Keratinocyte (primary cell): ENCODE measurements at regions not wholly inside any gene's neighbourhood (a gene's known extent, or its start where the extent isn't known, plus 50 kb on each side); places are given as distances from the start of the nearest gene placed in this dataset.
"Not testable (repeated sequence)": the region's sequence is repeated elsewhere in the genome, so short reads cannot be mapped to it uniquely, and the experiment has no call there.

Source experiments
- DNase-seq: peaks from one replicate; pipeline ENCODE4 v3.0.0-alpha.2; 2011; ENCODE audit warnings: low read depth, missing footprints, low spot score
- FAIRE-seq: peaks from 2 replicates; lab custom pipeline; 2011; peaks lifted over from hg19 to GRCh38; lab: Jason Lieb, UNC
- H2AFZ ChIP-seq: 2 replicates; pipeline ENCODE4 v1.6.0; 2012; ENCODE audit warnings: low read length, control low read depth, inconsistent platforms; ENCODE audit not compliant: control insufficient read depth
- H3K27ac ChIP-seq: 2 replicates; pipeline ENCODE4 v1.5.1; 2011; ENCODE audit warnings: low read length; ENCODE audit not compliant: control insufficient read depth, insufficient read depth
- H3K27me3 ChIP-seq: 3 replicates; pipeline ENCODE4 v1.6.0; 2011; ENCODE audit warnings: low read length; ENCODE audit not compliant: control insufficient read depth, insufficient read depth; ENCODE audit errors: extremely low read depth
- H3K36me3 ChIP-seq, 2 experiments: 2 replicates in 1 of 2; 3 replicates in 1 of 2; pipeline ENCODE4 v1.5.1; 2011; ENCODE audit warnings: low read length in 2 of 2, mild to moderate bottlenecking in 1 of 2; ENCODE audit not compliant: control insufficient read depth in 2 of 2, insufficient read depth in 2 of 2; ENCODE audit errors: extremely low read depth in 1 of 2
- H3K4me1 ChIP-seq: 3 replicates; pipeline ENCODE4 v1.5.1; 2011; ENCODE audit warnings: low read length; ENCODE audit not compliant: control insufficient read depth, insufficient read depth; ENCODE audit errors: extremely low read depth
- H3K4me2 ChIP-seq: 3 replicates; pipeline ENCODE4 v1.6.0; 2011; ENCODE audit warnings: low read depth, low read length; ENCODE audit not compliant: control insufficient read depth, insufficient read depth; ENCODE audit errors: extremely low read depth
- H3K4me3 ChIP-seq, 3 experiments: fragments of 200-600 bp in 1 of 3; sonication (generic) in 1 of 3; 2 replicates in 2 of 3; 3 replicates in 1 of 3; pipeline ENCODE4 v1.5.1; 2011 to 2016; ENCODE audit warnings: low read length in 3 of 3, mild to moderate bottlenecking in 3 of 3, control low read depth in 2 of 3, inconsistent platforms in 1 of 3, low read depth in 1 of 3, mixed read lengths in 1 of 3, mixed run types in 1 of 3, moderate library complexity in 1 of 3; ENCODE audit not compliant: control insufficient read depth in 2 of 3, insufficient read depth in 2 of 3; ENCODE audit errors: extremely low read depth in 1 of 3
- H3K79me2 ChIP-seq: 2 replicates; pipeline ENCODE4 v1.6.0; 2012; ENCODE audit warnings: low read length; ENCODE audit not compliant: control insufficient read depth, insufficient read depth
- H3K9ac ChIP-seq: 3 replicates; pipeline ENCODE4 v1.6.0; 2011; ENCODE audit warnings: low read length; ENCODE audit not compliant: control insufficient read depth, insufficient read depth; ENCODE audit errors: extremely low read depth
- H3K9me1 ChIP-seq: 3 replicates; pipeline ENCODE4 v1.6.0; 2011; ENCODE audit warnings: low read length; ENCODE audit not compliant: control insufficient read depth, insufficient read depth; ENCODE audit errors: extremely low read depth
- H3K9me3 ChIP-seq: 2 replicates; pipeline ENCODE4 v1.5.1; 2012; ENCODE audit warnings: low read depth, low read length; ENCODE audit not compliant: control insufficient read depth
- H4K20me1 ChIP-seq: 3 replicates; pipeline ENCODE4 v1.6.0; 2011; ENCODE audit warnings: low read length; ENCODE audit not compliant: control insufficient read depth, insufficient read depth; ENCODE audit errors: extremely low read depth
- dilution Hi-C: fragments of 300-500 bp; cut with MboI; formaldehyde crosslinking; loops from one replicate; pipeline ENCODE4 v1.7.0; 2020; ENCODE audit warnings: low sequenced_read_pairs; ENCODE audit not compliant: extremely low pct_ligation_motif_present

GRCh38 chr10:46840393-46841050, 70.7 kb upstream of the PTPN20 start:
- H3K4me2 ChIP-seq, dilution Hi-C loops, H3K4me1 ChIP-seq, H3K79me2 ChIP-seq, H3K9ac ChIP-seq, H3K9me3 ChIP-seq, H2AFZ ChIP-seq, FAIRE-seq, H3K36me3 ChIP-seq, H3K9me1 ChIP-seq, H3K4me3 ChIP-seq, H4K20me1 ChIP-seq, H3K27ac ChIP-seq, H3K27me3 ChIP-seq, DNase-seq: not testable (repeated sequence)

- dilution Hi-C loops, H3K79me2 ChIP-seq, H3K4me1 ChIP-seq: not testable (repeated sequence)
These were observed 70.1 kb upstream of the PTPN20 start for GRCh38 chr10:46841051-46841593.

DNA sequence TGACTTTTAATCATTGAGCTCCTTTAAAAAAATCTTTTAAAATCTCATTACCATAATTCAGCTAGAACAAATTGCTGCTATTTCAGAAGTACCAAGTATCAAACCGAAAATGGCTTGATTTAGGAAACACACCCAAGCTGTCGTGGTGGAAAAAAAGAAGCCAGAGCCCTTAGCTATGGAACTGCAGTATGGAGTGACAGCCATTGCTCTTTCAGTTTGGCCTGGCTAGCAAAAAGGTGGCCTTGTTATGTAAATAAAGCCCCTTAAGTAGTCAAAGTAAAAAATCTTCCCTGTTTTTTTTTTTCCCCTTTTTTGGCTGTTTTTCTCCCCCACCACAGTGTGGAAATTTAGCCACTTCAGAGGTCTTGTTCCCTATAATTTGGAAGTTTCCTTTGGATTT, 66.0 kb upstream of the PTPN20 start:
- H3K9me3 ChIP-seq, H3K9ac ChIP-seq, H3K4me2 ChIP-seq, dilution Hi-C loops, H3K9me1 ChIP-seq, DNase-seq, H3K4me3 ChIP-seq, H4K20me1 ChIP-seq, H3K79me2 ChIP-seq, H3K36me3 ChIP-seq, FAIRE-seq, H3K27me3 ChIP-seq, H3K4me1 ChIP-seq, H2AFZ ChIP-seq, H3K27ac ChIP-seq: not testable (repeated sequence)

More at GRCh38 chr10:46841051-46841593, 70.1 kb upstream of the PTPN20 start:
- not testable (repeated sequence) for DNase-seq, H3K36me3 ChIP-seq, H3K4me3 ChIP-seq, FAIRE-seq, H3K9me1 ChIP-seq, H2AFZ ChIP-seq, H3K27me3 ChIP-seq, H3K27ac ChIP-seq, H3K9me3 ChIP-seq, H3K9ac ChIP-seq, H3K4me2 ChIP-seq, H4K20me1 ChIP-seq

- H3K9me1 ChIP-seq, H4K20me1 ChIP-seq, H3K79me2 ChIP-seq, dilution Hi-C loops, H3K27ac ChIP-seq, DNase-seq, H3K27me3 ChIP-seq, H3K4me1 ChIP-seq, H3K9ac ChIP-seq, H3K4me2 ChIP-seq, H2AFZ ChIP-seq, H3K9me3 ChIP-seq, H3K36me3 ChIP-seq, FAIRE-seq, H3K4me3 ChIP-seq: not testable (repeated sequence)
These were observed 65.6 kb upstream of the PTPN20 start for GRCh38 chr10:46845640-46846039.

GRCh38 chr10:46860753-46861152, 50.5 kb upstream of the PTPN20 start:
- H3K4me2 ChIP-seq, H4K20me1 ChIP-seq, H3K36me3 ChIP-seq, H2AFZ ChIP-seq, H3K4me1 ChIP-seq, H3K9ac ChIP-seq, DNase-seq, H3K27ac ChIP-seq, H3K79me2 ChIP-seq, dilution Hi-C loops, H3K4me3 ChIP-seq, H3K9me1 ChIP-seq, H3K9me3 ChIP-seq, FAIRE-seq, H3K27me3 ChIP-seq: not testable (repeated sequence)
